ENCODE measurements at regions not wholly inside any gene's neighbourhood (a gene's known extent, or its start where the extent isn't known, plus 50 kb on each side); places are given as distances from the start of the nearest gene placed in this dataset.
"Not testable (repeated sequence)": the region's sequence is repeated elsewhere in the genome, so short reads cannot be mapped to it uniquely, and the experiment has no call there.

GRCh38 chr2:201946746-201947145 lies 86.9 kb upstream of the FZD7 start:
- not testable (repeated sequence) for FAIRE-seq; H3K4me3 ChIP-seq (ENCODE audit: insufficient read depth, low read depth, low read length); H3K9me3 Mint-ChIP-seq (ENCODE audit: unreplicated experiment)

GRCh38 chr2:201947287-201947686 lies 86.4 kb upstream of the FZD7 start:
- Histone ChIP-seq H3K4me1 (ENCODE audit: insufficient read depth, low read length) (no peaks in the 10 kb centered on the region), H3K4me3 (ENCODE audit: insufficient read depth, low read depth, low read length) (no peak overlapping the region), H3K36me3 (ENCODE audit: insufficient read depth, low read length) (no peaks in the 10 kb centered on the region), H3K27ac (ENCODE audit: low read depth, low read length) (no peak overlapping the region), H3K27me3 (ENCODE audit: insufficient read depth, low read length) (no peaks in the 10 kb centered on the region), H3K4me2 (ENCODE audit: low read length) (no peak overlapping the region), H3K79me2 (ENCODE audit: insufficient read depth, low read length) (no peaks in the 10 kb centered on the region), H2AFZ (ENCODE audit: low read depth, low read length) (no peak overlapping the region), H4K20me1 (ENCODE audit: insufficient read depth, low read length) (no peaks in the 10 kb centered on the region), H3K9me3 (ENCODE audit: insufficient read depth, low read depth, low read length) (no peaks in the 10 kb centered on the region), H3K9ac (ENCODE audit: low read length) (no peak overlapping the region)
- FAIRE-seq (no peak), DNase-seq (ENCODE audit: low read depth) (no peak)
- Mint-ChIP-seq H3K27ac (ENCODE audit: unreplicated experiment) (no peak overlapping the region), H3K27me3 (ENCODE audit: low read depth, unreplicated experiment) (peaks cover 3% of the 10 kb centered on the region), H3K9me3 (ENCODE audit: unreplicated experiment) (no peaks in the 10 kb centered on the region), H3K36me3 (ENCODE audit: low read depth, unreplicated experiment) (no peaks in the 10 kb centered on the region), H3K4me1 (ENCODE audit: low read depth, unreplicated experiment) (peaks cover 4% of the 10 kb centered on the region), H3K4me3 (ENCODE audit: unreplicated experiment) (no peak overlapping the region)
- no peak for TF ChIP-seq CTCF (IDR thresholded peaks at IDR 0.05; ENCODE audit: insufficient read depth, low read depth, low read length)
- TF ChIP-seq EZH2 (IDR thresholded peaks at IDR 0.05; ENCODE audit: insufficient read depth, low read length): no peak

More at GRCh38 chr2:201946746-201947145, 86.9 kb upstream of the FZD7 start:
- not testable (repeated sequence) for H2AFZ ChIP-seq (ENCODE audit: low read depth, low read length); H3K4me2 ChIP-seq (ENCODE audit: low read length); DNase-seq (ENCODE audit: low read depth); H3K4me1 ChIP-seq (ENCODE audit: insufficient read depth, low read length); H3K36me3 ChIP-seq (ENCODE audit: insufficient read depth, low read length); H3K9me3 ChIP-seq (ENCODE audit: insufficient read depth, low read depth, low read length); H3K4me3 Mint-ChIP-seq (ENCODE audit: unreplicated experiment); H3K36me3 Mint-ChIP-seq (ENCODE audit: low read depth, unreplicated experiment); H3K9ac ChIP-seq (ENCODE audit: low read length); H3K27ac Mint-ChIP-seq (ENCODE audit: unreplicated experiment); H3K27ac ChIP-seq (ENCODE audit: low read depth, low read length); H3K4me1 Mint-ChIP-seq (ENCODE audit: low read depth, unreplicated experiment); H3K27me3 Mint-ChIP-seq (ENCODE audit: low read depth, unreplicated experiment); H4K20me1 ChIP-seq (ENCODE audit: insufficient read depth, low read length); H3K27me3 ChIP-seq (ENCODE audit: insufficient read depth, low read length); H3K79me2 ChIP-seq (ENCODE audit: insufficient read depth, low read length)

DNA sequence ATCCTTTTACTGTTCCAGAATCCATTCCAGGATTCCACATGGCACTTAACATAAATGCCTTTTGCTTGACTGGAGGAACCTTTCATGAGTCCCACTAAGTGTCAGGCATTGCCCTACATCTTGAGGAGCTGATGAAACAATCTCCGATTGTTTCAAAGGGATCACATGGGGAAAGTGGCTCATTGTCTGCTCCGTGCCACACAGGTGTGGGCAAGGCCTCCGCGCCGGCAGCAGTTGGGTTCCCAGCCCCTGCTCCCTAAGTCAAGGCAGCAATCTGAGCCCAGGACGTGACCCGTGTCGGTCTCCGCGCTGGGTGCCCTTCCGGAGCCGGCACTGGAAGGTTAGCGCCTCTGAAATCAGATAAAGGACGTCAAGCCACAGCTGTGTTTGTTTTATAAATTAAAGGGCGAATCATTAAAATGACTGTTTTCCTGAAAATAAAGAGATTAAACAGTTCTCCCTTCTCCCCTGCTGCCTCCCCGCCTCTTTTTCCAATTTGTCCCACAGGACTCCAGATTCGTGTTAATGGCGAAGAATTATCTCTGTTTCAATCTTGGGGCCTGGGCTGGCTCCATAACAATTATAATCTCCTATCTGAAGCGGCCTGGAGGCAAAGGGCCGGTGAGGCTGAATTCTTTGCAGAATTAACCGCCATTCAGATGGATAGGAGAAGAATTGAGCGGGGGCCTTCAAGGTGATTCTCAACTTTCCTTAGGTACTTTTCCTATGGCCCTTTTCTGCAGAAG lies 84.3 kb upstream of the FZD7 start:
- FAIRE-seq: no peak
- no peak for TF ChIP-seq CTCF (IDR thresholded peaks at IDR 0.05; ENCODE audit: insufficient read depth, low read depth, low read length)
- no peak for TF ChIP-seq EZH2 (IDR thresholded peaks at IDR 0.05; ENCODE audit: insufficient read depth, low read length)
- Mint-ChIP-seq H3K9me3 (ENCODE audit: unreplicated experiment) (no peaks in the 10 kb centered on the region), H3K27me3 (ENCODE audit: low read depth, unreplicated experiment) (peaks cover 6% of the 10 kb centered on the region), H3K4me1 (ENCODE audit: low read depth, unreplicated experiment) (peaks cover 4% of the 10 kb centered on the region), H3K27ac (ENCODE audit: unreplicated experiment) (peak overlapping the region; percentile 48), H3K4me3 (ENCODE audit: unreplicated experiment) (no peak overlapping the region), H3K36me3 (ENCODE audit: low read depth, unreplicated experiment) (no peaks in the 10 kb centered on the region)
- no peaks in the 10 kb centered on the region for H3K4me1 ChIP-seq (ENCODE audit: insufficient read depth, low read length)
- no peaks in the 10 kb centered on the region for H3K79me2 ChIP-seq (ENCODE audit: insufficient read depth, low read length)
- H3K9ac ChIP-seq (ENCODE audit: low read length): no peak overlapping the region
- no peaks in the 10 kb centered on the region for H3K36me3 ChIP-seq (ENCODE audit: insufficient read depth, low read length)
- DNase-seq (ENCODE audit: low read depth): no peak
- no peak overlapping the region for H3K4me3 ChIP-seq (ENCODE audit: insufficient read depth, low read depth, low read length)
- peak overlapping the region; percentile 31 for H2AFZ ChIP-seq (ENCODE audit: low read depth, low read length)
- H3K9me3 ChIP-seq (ENCODE audit: insufficient read depth, low read depth, low read length): no peaks in the 10 kb centered on the region
- H4K20me1 ChIP-seq (ENCODE audit: insufficient read depth, low read length): no peaks in the 10 kb centered on the region
- no peak overlapping the region for H3K4me2 ChIP-seq (ENCODE audit: low read length)
- no peak overlapping the region for H3K27ac ChIP-seq (ENCODE audit: low read depth, low read length)
- no peaks in the 10 kb centered on the region for H3K27me3 ChIP-seq (ENCODE audit: insufficient read depth, low read length)

Measured in astrocyte (in vitro differentiated cells and primary cell).